GM23248 (cell line): ENCODE measurements at regions not wholly inside any gene's neighbourhood (a gene's known extent, or its start where the extent isn't known, plus 50 kb on each side); places are given as distances from the start of the nearest gene placed in this dataset.

ENCODE experiments used
- EZH2 ChIP-seq: fragments of 200-600 bp; sonication (generic); IDR thresholded peaks from 2 replicates; pipeline ENCODE4 v1.6.1; 2018; ENCODE audit warnings: antibody characterized with exemption, mild to moderate bottlenecking; ENCODE audit not compliant: insufficient read depth, poor library complexity, severe bottlenecking
- EZH2phosphoT487 ChIP-seq: fragments of 200-600 bp; sonication (generic); IDR thresholded peaks from 2 replicates; pipeline ENCODE4 v1.6.1; 2018; ENCODE audit warnings: antibody characterized with exemption, moderate library complexity, mild to moderate bottlenecking, low read depth; ENCODE audit not compliant: insufficient read depth

- no peak for TF ChIP-seq EZH2phosphoT487
- no peak for TF ChIP-seq EZH2
Observed at GRCh38 chr10:131513901-131514300, 202.4 kb upstream of the TCERG1L start.
